Smooth muscle cell (in vitro differentiated cells): ENCODE measurements at regions not wholly inside any gene's neighbourhood (a gene's known extent, or its start where the extent isn't known, plus 50 kb on each side); places are given as distances from the start of the nearest gene placed in this dataset.

Source experiments
- DNase-seq: peaks from one replicate; lab custom pipeline; 2025; ENCODE audit not compliant: unreplicated experiment; lab: John Stamatoyannopoulos, UW
- H2AFZ ChIP-seq: fragments of 200-600 bp; sonication (generic); 2 replicates; pipeline ENCODE4 v1.6.0; 2016; ENCODE audit warnings: antibody characterized with exemption, low read depth, mild to moderate bottlenecking
- H3F3A ChIP-seq: fragments of 200-600 bp; sonication (generic); 2 replicates; pipeline ENCODE4 v1.6.0; 2017; ENCODE audit warnings: antibody characterized with exemption, low read depth
- H3K27ac ChIP-seq: fragments of 200-600 bp; sonication (generic); 2 replicates; pipeline ENCODE4 v1.5.1; 2016; ENCODE audit warnings: low read depth, mild to moderate bottlenecking
- H3K27me3 ChIP-seq: fragments of 200-600 bp; sonication (generic); 2 replicates; pipeline ENCODE4 v1.6.1; 2016; ENCODE audit warnings: low read depth, mild to moderate bottlenecking
- H3K36me3 ChIP-seq: fragments of 200-600 bp; sonication (generic); 2 replicates; pipeline ENCODE4 v1.5.1; 2016; ENCODE audit warnings: low read depth
- H3K4me1 ChIP-seq: fragments of 200-600 bp; sonication (generic); 2 replicates; pipeline ENCODE4 v1.5.1; 2016; ENCODE audit warnings: low read depth
- H3K4me2 ChIP-seq: fragments of 200-600 bp; sonication (generic); 2 replicates; pipeline ENCODE4 v1.6.0; 2016; ENCODE audit warnings: mild to moderate bottlenecking
- H3K4me3 ChIP-seq: fragments of 200-600 bp; sonication (generic); 2 replicates; pipeline ENCODE4 v1.5.1; 2016; ENCODE audit warnings: mild to moderate bottlenecking
- H3K79me2 ChIP-seq: fragments of 200-600 bp; sonication (generic); 2 replicates; pipeline ENCODE4 v1.6.0; 2016; ENCODE audit warnings: low read depth, mild to moderate bottlenecking
- H3K9ac ChIP-seq: fragments of 200-600 bp; sonication (generic); 2 replicates; pipeline ENCODE4 v1.6.0; 2016; ENCODE audit warnings: low read depth
- H3K9me3 ChIP-seq: fragments of 200-600 bp; sonication (generic); replicated peaks from 2 replicates; pipeline ENCODE4 v1.5.1; 2016; ENCODE audit warnings: low read depth
- H4K20me1 ChIP-seq: fragments of 200-600 bp; sonication (generic); 2 replicates; pipeline ENCODE4 v1.6.0; 2016; ENCODE audit warnings: low read depth
- CTCF ChIP-seq: fragments of 200-600 bp; sonication (generic); IDR thresholded peaks from 2 replicates; pipeline ENCODE4 v1.5.1; 2017; ENCODE audit warnings: borderline replicate concordance, mild to moderate bottlenecking, antibody characterized with exemption; ENCODE audit not compliant: insufficient read depth, poor library complexity, severe bottlenecking
- WGBS: methylation state at CpG from one replicate; pipeline ENCODE4 v1.1.7; 2016; ENCODE audit warnings: low lambda C conversion rate; 5-methylcytosine and 5-hydroxymethylcytosine counted together

DNA sequence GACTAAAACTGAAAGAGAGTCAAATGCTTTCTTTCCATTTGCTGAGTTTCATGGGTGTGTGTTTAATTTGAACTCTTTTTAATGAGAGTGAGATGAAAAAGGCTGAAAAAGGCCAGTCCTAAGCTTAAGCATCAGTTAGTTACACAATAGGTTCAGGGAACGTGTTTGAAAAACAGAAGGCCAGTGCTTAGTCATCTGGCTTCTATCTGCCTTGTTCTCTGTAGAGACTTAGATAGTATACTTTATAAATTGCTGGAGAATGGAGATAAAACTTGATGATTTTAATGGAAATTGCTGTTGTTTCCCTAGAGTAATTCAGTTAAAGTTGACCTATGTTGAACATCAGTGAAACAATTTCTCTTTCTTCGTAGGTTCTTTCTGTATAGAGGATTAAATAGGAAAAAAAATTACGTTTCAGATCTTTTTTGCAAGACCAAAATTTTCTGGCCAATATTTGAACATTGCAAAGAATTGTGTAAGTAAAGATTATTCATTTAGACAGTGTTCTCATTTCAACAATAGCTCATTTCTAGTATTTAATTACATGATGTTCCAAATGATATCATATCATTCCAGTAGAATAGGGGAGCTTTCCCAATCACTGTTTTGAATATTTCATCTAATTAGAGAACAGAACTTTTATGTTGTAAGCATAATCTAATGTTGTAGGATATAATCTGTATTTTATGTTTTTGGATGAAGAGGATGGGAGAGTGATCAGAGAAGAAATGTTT lies 1088.8 kb downstream of the ADGRL3 start:
- no peak for DNase-seq
- peak overlapping the region; percentile 27 for H2AFZ ChIP-seq
- H3K27ac ChIP-seq, result no peak overlapping the region
- H3K4me2 ChIP-seq, result no peak overlapping the region
- 55% methylated on average over 3 of the region's 3 CpGs for WGBS
- no peaks in the 10 kb centered on the region for H3K27me3 ChIP-seq
- no peak overlapping the region for H3K9ac ChIP-seq
- no peaks in the 10 kb centered on the region for H3K9me3 ChIP-seq
- no peaks in the 10 kb centered on the region for H3K4me1 ChIP-seq
- no peaks in the 10 kb centered on the region for H3K79me2 ChIP-seq
- H4K20me1 ChIP-seq, result no peaks in the 10 kb centered on the region
- no peak for TF ChIP-seq CTCF
- H3F3A ChIP-seq, result no peaks in the 10 kb centered on the region
- no peaks in the 10 kb centered on the region for H3K36me3 ChIP-seq
- no peak overlapping the region for H3K4me3 ChIP-seq

GRCh38 chr4:62285026-62285425 lies 1084.9 kb downstream of the ADGRL3 start:
- Histone ChIP-seq H3K4me2 (no peak overlapping the region), H3F3A (no peaks in the 10 kb centered on the region), H3K9me3 (no peaks in the 10 kb centered on the region), H3K36me3 (no peaks in the 10 kb centered on the region), H3K9ac (no peak overlapping the region), H4K20me1 (no peaks in the 10 kb centered on the region), H3K79me2 (no peaks in the 10 kb centered on the region), H3K4me1 (no peaks in the 10 kb centered on the region), H3K4me3 (no peak overlapping the region), H3K27me3 (no peaks in the 10 kb centered on the region), H2AFZ (no peak overlapping the region), H3K27ac (no peak overlapping the region)
- no peak for TF ChIP-seq CTCF
- no peak for DNase-seq
- WGBS, result 91% methylated on average over 2 of the region's 2 CpGs

DNA sequence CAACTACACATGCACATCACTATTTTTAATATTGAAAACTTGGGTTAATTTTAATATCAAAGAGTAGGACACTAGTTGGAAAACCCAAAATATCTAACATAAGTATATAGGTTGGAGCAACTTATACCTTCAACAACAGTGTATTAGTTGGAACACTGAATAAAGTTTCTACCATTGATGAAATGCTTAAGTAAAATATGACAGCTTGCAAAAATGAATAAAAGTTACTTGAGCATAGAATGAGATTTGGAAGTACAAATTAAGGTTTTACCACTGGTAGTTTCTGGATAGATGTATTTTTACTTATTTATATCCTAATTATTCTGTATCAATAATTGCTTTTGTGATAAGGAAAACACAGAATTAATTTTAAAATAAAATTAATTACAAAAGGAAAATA lies 1079.6 kb downstream of the ADGRL3 start:
- Histone ChIP-seq H3K79me2 (no peaks in the 10 kb centered on the region), H3K36me3 (no peaks in the 10 kb centered on the region), H3K9ac (no peak overlapping the region), H3K4me1 (no peaks in the 10 kb centered on the region), H3K4me3 (no peak overlapping the region), H4K20me1 (no peaks in the 10 kb centered on the region), H3K27ac (no peak overlapping the region), H3K4me2 (no peak overlapping the region), H3F3A (no peaks in the 10 kb centered on the region), H2AFZ (no peak overlapping the region), H3K27me3 (no peaks in the 10 kb centered on the region), H3K9me3 (no peaks in the 10 kb centered on the region)
- DNase-seq, result no peak
- no peak for TF ChIP-seq CTCF

GRCh38 chr4:62275470-62275869 lies 1075.3 kb downstream of the ADGRL3 start:
- Histone ChIP-seq H3K36me3 (no peaks in the 10 kb centered on the region), H3K9ac (no peak overlapping the region), H3K79me2 (no peaks in the 10 kb centered on the region), H2AFZ (no peak overlapping the region), H3F3A (no peaks in the 10 kb centered on the region), H4K20me1 (no peaks in the 10 kb centered on the region), H3K27ac (no peak overlapping the region), H3K4me1 (no peaks in the 10 kb centered on the region), H3K4me2 (peak overlapping the region; percentile 4), H3K9me3 (no peaks in the 10 kb centered on the region), H3K27me3 (no peaks in the 10 kb centered on the region), H3K4me3 (no peak overlapping the region)
- DNase-seq, result no peak
- no peak for TF ChIP-seq CTCF
